ENCODE measurements at regions not wholly inside any gene's neighbourhood (a gene's known extent, or its start where the extent isn't known, plus 50 kb on each side); places are given as distances from the start of the nearest gene placed in this dataset.
"Not testable (repeated sequence)": the region's sequence is repeated elsewhere in the genome, so short reads cannot be mapped to it uniquely, and the experiment has no call there.

DNA sequence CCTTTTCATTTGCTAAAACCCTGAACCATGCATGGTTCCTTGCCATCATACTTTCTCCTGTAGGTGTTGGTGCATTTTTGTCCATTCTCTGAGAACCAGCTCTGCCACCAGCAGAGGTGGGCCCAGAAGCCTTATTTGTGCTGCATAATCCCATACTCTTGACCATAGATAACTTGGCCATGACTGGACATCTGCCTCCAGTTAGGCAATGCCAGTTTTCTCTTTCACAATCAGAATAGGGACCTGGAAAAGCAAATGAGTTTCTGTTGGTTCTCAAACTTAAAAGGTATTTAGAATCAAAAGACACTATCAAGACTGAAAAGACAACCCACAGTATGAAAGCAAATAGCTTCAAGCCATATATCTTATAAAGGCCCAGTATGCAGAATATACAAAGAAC, 167.3 kb downstream of the MAIP1 start:
- H3K4me1 Mint-ChIP-seq = peaks cover 14% of the 10 kb centered on the region
- Histone ChIP-seq H3K36me3 (no peaks in the 10 kb centered on the region), H3K27ac (no peak overlapping the region), H3K9me3 (ENCODE audit: low read depth) (no peaks in the 10 kb centered on the region), H3K27me3 (no peaks in the 10 kb centered on the region), H3F3A (ENCODE audit: low read depth) (no peaks in the 10 kb centered on the region), H4K20me1 (ENCODE audit: low read depth) (no peaks in the 10 kb centered on the region), H2AFZ (replicated peaks) (no peak overlapping the region), H3K4me3 (no peak overlapping the region), H3K4me2 (no peak overlapping the region), H3K9ac (no peak overlapping the region), H3K4me1 (no peaks in the 10 kb centered on the region), H3K79me2 (ENCODE audit: low read depth) (no peaks in the 10 kb centered on the region)
- H3K36me3 Mint-ChIP-seq = no peaks in the 10 kb centered on the region
- DNase-seq (ENCODE audit: low spot score) = no peak
- TF ChIP-seq EZH2 (IDR thresholded peaks at IDR 0.05) (no peak), EZH2phosphoT487 (IDR thresholded peaks at IDR 0.05) (no peak)
- TF ChIP-seq, protein P1, sequence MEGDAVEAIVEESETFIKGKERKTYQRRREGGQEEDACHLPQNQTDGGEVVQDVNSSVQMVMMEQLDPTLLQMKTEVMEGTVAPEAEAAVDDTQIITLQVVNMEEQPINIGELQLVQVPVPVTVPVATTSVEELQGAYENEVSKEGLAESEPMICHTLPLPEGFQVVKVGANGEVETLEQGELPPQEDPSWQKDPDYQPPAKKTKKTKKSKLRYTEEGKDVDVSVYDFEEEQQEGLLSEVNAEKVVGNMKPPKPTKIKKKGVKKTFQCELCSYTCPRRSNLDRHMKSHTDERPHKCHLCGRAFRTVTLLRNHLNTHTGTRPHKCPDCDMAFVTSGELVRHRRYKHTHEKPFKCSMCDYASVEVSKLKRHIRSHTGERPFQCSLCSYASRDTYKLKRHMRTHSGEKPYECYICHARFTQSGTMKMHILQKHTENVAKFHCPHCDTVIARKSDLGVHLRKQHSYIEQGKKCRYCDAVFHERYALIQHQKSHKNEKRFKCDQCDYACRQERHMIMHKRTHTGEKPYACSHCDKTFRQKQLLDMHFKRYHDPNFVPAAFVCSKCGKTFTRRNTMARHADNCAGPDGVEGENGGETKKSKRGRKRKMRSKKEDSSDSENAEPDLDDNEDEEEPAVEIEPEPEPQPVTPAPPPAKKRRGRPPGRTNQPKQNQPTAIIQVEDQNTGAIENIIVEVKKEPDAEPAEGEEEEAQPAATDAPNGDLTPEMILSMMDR (IDR thresholded peaks at IDR 0.05) = no peak
- H3K27me3 Mint-ChIP-seq (ENCODE audit: insufficient read depth, low read depth) = peaks cover 2% of the 10 kb centered on the region
- H3K27ac Mint-ChIP-seq = no peak overlapping the region
- peaks cover 26% of the 10 kb centered on the region for H3K9me3 Mint-ChIP-seq
- no peak overlapping the region for H3K4me3 Mint-ChIP-seq

DNA sequence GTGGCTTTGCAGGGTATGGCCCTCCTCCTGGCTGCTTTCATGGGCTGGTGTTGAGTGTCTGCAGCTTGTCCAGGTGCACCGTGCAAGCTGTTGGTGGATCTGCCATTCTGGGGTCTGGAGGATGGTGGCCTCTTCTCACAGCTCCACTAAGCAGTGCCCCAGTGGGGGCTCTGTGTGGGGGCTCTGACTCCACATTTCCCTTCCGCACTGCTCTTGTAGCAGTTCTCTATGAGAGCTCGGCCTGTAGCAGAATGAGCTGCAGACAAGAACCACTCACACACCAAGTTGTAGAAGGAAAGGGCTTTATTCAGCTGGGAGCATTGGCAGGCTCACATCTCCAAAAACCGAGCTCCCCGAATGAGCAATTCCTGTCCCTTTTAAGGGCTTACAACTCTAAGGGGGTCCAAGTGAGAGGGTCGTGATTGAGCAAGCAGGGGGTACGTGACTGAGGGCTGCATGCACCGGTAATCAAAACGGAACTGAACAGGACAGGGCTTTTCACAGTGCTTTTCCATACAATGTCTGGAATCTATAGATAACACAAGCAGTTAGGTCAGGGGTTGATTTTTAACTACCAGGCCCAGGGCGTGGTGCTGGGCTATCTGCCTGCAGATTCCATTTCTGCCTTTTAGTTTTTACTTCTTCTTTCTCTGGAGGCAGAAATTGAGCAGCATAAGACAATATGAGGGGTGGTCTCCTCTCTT, 169.4 kb downstream of the MAIP1 start:
- H3K79me2 ChIP-seq (ENCODE audit: low read depth); H3K27ac ChIP-seq; H3K4me1 Mint-ChIP-seq; H3K4me3 ChIP-seq; H3F3A ChIP-seq (ENCODE audit: low read depth); H3K9me3 ChIP-seq (ENCODE audit: low read depth); H3K36me3 ChIP-seq; H3K27ac Mint-ChIP-seq; H3K4me3 Mint-ChIP-seq; DNase-seq (ENCODE audit: low spot score); H4K20me1 ChIP-seq (ENCODE audit: low read depth); H3K36me3 Mint-ChIP-seq; H3K4me1 ChIP-seq; H3K9ac ChIP-seq; H2AFZ ChIP-seq (replicated peaks); H3K27me3 Mint-ChIP-seq (ENCODE audit: insufficient read depth, low read depth); H3K27me3 ChIP-seq; H3K4me2 ChIP-seq: not testable (repeated sequence)
- peaks cover 21% of the 10 kb centered on the region for H3K9me3 Mint-ChIP-seq

DNA sequence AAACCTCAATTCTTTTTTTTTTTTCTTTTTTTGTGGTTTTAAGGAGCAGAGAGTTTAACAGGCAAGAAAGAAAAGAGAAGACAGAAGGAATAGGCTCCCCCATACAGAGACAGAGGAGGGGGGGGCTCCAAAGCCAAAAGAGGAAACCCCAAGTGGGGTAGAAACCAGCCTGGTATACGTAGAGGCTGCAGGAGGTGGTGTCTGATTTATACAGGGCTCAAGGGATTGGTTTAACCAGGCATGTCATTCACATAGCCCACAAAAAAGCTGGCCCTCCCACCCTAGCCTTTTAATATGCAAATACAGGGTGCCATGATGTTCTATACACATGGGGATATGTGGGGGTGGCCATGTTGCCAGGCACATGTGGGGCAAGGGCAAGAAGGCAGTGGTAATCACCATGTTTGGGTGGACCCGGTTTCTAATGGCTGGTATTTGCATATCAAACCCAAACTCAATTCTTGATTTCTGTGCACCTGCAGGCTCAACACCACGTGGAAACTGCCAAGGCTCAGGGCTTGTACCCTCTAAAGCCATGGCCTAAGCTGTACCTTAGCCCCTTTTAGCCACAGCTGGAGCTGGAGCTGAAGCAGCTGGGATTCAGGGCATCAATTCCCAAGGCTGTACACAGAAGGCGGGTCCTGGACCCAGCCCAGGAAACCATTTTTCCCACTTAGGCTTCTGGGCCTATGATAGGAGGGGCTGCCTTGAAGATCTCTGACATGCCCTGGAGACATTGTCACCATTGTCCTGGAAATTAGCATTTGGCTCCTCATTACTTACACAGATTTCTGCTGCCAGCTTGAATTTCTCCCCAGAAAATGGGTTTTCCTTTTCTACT, 170.3 kb downstream of the MAIP1 start:
- no peaks in the 10 kb centered on the region for H3K36me3 ChIP-seq
- no peak overlapping the region for H3K27ac Mint-ChIP-seq
- H2AFZ ChIP-seq (replicated peaks) = peak overlapping the region; percentile 9

DNA sequence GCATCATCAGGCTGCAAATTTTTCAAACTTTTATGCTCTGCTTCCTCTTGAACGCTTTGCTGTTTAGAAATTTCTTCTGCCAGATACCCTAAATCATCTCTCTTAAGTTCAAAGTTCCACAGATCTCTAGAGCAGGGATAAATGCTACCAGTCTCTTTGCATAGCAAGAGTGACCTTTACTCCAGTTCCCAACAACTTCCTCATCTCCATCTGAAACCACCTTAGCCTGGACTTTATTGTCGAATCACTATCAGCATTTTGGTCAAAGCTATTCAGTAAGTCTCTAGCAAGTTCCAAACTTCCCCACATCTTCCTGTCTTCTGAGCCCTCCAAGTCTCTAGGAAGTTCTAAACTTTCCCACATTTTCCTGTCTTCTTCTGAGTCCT, 170.9 kb downstream of the MAIP1 start:
- not testable (repeated sequence) for H3K36me3 Mint-ChIP-seq; DNase-seq (ENCODE audit: low spot score); H3K4me1 ChIP-seq

More for the DNA sequence above, 170.3 kb downstream of the MAIP1 start:
- no peaks in the 10 kb centered on the region for H3K36me3 Mint-ChIP-seq
- Histone ChIP-seq H3K4me2 (no peak overlapping the region), H3K4me3 (no peak overlapping the region), H3K27me3 (no peaks in the 10 kb centered on the region), H3K4me1 (no peaks in the 10 kb centered on the region), H3K9me3 (ENCODE audit: low read depth) (no peaks in the 10 kb centered on the region), H3F3A (ENCODE audit: low read depth) (no peaks in the 10 kb centered on the region), H3K9ac (no peak overlapping the region), H3K79me2 (ENCODE audit: low read depth) (no peaks in the 10 kb centered on the region), H3K27ac (no peak overlapping the region), H4K20me1 (ENCODE audit: low read depth) (no peaks in the 10 kb centered on the region)
- peaks cover 21% of the 10 kb centered on the region for H3K9me3 Mint-ChIP-seq
- TF ChIP-seq, protein P1 (IDR thresholded peaks at IDR 0.05) = no peak
- TF ChIP-seq EZH2 (IDR thresholded peaks at IDR 0.05) (no peak), EZH2phosphoT487 (IDR thresholded peaks at IDR 0.05) (no peak)
- no peak overlapping the region for H3K4me3 Mint-ChIP-seq
- peaks cover 2% of the 10 kb centered on the region for H3K27me3 Mint-ChIP-seq (ENCODE audit: insufficient read depth, low read depth)
- no peak for DNase-seq (ENCODE audit: low spot score)
- peaks cover 4% of the 10 kb centered on the region for H3K4me1 Mint-ChIP-seq

DNA sequence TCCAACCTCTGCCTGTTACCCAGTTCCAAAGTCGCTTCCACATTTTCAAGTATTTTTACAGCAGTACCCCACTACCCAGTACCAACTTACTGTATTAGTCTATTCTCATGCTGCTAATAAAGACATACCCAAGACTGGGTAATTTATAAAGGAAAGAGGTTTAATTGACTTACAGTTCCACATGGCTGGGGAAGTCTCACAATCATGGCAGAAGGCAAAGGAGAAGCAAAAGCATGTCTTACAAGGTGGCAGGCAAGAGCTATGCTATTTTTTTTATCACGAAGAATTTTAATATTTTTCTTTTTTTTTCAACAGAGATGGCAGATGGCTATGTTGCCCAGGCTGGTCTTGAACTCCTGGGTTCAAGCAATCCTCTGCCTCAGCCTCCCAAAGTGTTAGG, 171.3 kb downstream of the MAIP1 start:
- not testable (repeated sequence) for H3K4me1 Mint-ChIP-seq; H3K4me3 ChIP-seq; H3K27ac Mint-ChIP-seq; H3K4me2 ChIP-seq; H3K9ac ChIP-seq; H3K79me2 ChIP-seq (ENCODE audit: low read depth); H3K9me3 ChIP-seq (ENCODE audit: low read depth); H3K36me3 ChIP-seq; DNase-seq (ENCODE audit: low spot score); H3K4me1 ChIP-seq; H3K36me3 Mint-ChIP-seq; H3K27ac ChIP-seq; H3F3A ChIP-seq (ENCODE audit: low read depth); H3K27me3 ChIP-seq; H4K20me1 ChIP-seq (ENCODE audit: low read depth); H3K4me3 Mint-ChIP-seq; H2AFZ ChIP-seq (replicated peaks); H3K27me3 Mint-ChIP-seq (ENCODE audit: insufficient read depth, low read depth)
- H3K9me3 Mint-ChIP-seq = peaks cover 21% of the 10 kb centered on the region

More for the DNA sequence above, 170.9 kb downstream of the MAIP1 start:
- H3K4me3 ChIP-seq; H3K27me3 ChIP-seq; H3K36me3 ChIP-seq; H3K4me2 ChIP-seq; H3K4me3 Mint-ChIP-seq; H3K27me3 Mint-ChIP-seq (ENCODE audit: insufficient read depth, low read depth); H3K79me2 ChIP-seq (ENCODE audit: low read depth); H3K27ac Mint-ChIP-seq; H3K9me3 ChIP-seq (ENCODE audit: low read depth); H3K4me1 Mint-ChIP-seq; H3K9ac ChIP-seq; H3F3A ChIP-seq (ENCODE audit: low read depth); H4K20me1 ChIP-seq (ENCODE audit: low read depth); H3K27ac ChIP-seq: not testable (repeated sequence)
- peak overlapping the region; percentile 9 for H2AFZ ChIP-seq (replicated peaks)
- H3K9me3 Mint-ChIP-seq = peaks cover 21% of the 10 kb centered on the region
